PC-9 (cell line): ENCODE measurements at regions not wholly inside any gene's neighbourhood (a gene's known extent, or its start where the extent isn't known, plus 50 kb on each side); places are given as distances from the start of the nearest gene placed in this dataset.

Source experiments
- BruUV-seq: library from RNA; stranded (reverse); fragments of 400-500 nt; replicated peaks from 2 replicates; lab custom pipeline; 2021; lab: Mats Ljungman, UMichigan
- CTCF ChIA-PET: fragments of 300-600 bp; sonication (Branson Sonifier 250); formaldehyde crosslinking; loops from one replicate; lab custom pipeline; 2022; ENCODE audit warnings: antibody characterized with exemption; lab: Charles Lee
- POLR2A ChIA-PET: fragments of 300-600 bp; sonication (Branson Sonifier 250); formaldehyde crosslinking; loops from one replicate; lab custom pipeline; 2022; ENCODE audit warnings: antibody characterized with exemption; ENCODE audit not compliant: unreplicated experiment; lab: Charles Lee
- DNase-seq, 2 experiments: peaks; one replicate each; pipeline versions ENCODE4 v3.0.0 to v3.0.0-alpha.2; 2015 to 2022; ENCODE audit warnings: mixed read lengths in 1 of 2
- H2AFZ ChIP-seq: fragments of 200-600 bp; sonication (generic); 2 replicates; pipeline ENCODE4 v1.8.1; 2017; ENCODE audit warnings: antibody characterized with exemption
- H3F3A ChIP-seq: fragments of 200-600 bp; sonication (generic); 2 replicates; pipeline ENCODE4 v1.8.1; 2017; ENCODE audit warnings: antibody characterized with exemption, mild to moderate bottlenecking, low read depth; ENCODE audit not compliant: insufficient read depth
- H3K27ac ChIP-seq: fragments of 200-600 bp; sonication (generic); 2 replicates; pipeline ENCODE4 v1.6.1; 2016; ENCODE audit warnings: mixed run types
- H3K27me3 ChIP-seq: fragments of 200-600 bp; sonication (generic); 2 replicates; pipeline ENCODE4 v1.6.1; 2016; ENCODE audit warnings: low read depth, mixed run types; ENCODE audit not compliant: insufficient read depth
- H3K36me3 ChIP-seq: fragments of 200-600 bp; sonication (generic); 2 replicates; pipeline ENCODE4 v1.6.1; 2016; ENCODE audit warnings: low read depth, mixed run types
- H3K4me1 ChIP-seq: fragments of 200-600 bp; sonication (generic); replicated peaks from 2 replicates; pipeline ENCODE4 v1.6.1; 2016; ENCODE audit warnings: mixed run types; ENCODE audit not compliant: insufficient read depth
- H3K4me2 ChIP-seq: fragments of 200-600 bp; sonication (generic); 2 replicates; pipeline ENCODE4 v1.6.1; 2017; ENCODE audit warnings: mixed run types
- H3K4me3 ChIP-seq: fragments of 200-600 bp; sonication (generic); 2 replicates; pipeline ENCODE4 v1.6.1; 2016; ENCODE audit warnings: mixed run types
- H3K79me2 ChIP-seq: fragments of 200-600 bp; sonication (generic); 2 replicates; pipeline ENCODE4 v1.6.1; 2017; ENCODE audit warnings: low read depth, mixed run types
- H3K9me2 ChIP-seq: fragments of 200-600 bp; sonication (generic); 2 replicates; pipeline ENCODE4 v1.8.1; 2017; ENCODE audit warnings: mild to moderate bottlenecking; ENCODE audit not compliant: insufficient read depth
- H3K9me3 ChIP-seq: fragments of 200-600 bp; sonication (generic); 2 replicates; pipeline ENCODE4 v1.8.1; 2016; ENCODE audit warnings: low read depth; ENCODE audit not compliant: insufficient read depth
- H4K20me1 ChIP-seq: fragments of 200-600 bp; sonication (generic); 2 replicates; pipeline ENCODE4 v1.8.1; 2017; ENCODE audit not compliant: insufficient read depth
- CTCF ChIP-seq: fragments of 200-600 bp; sonication (generic); conservative IDR thresholded peaks from 2 replicates; pipeline ENCODE4 v1.6.1; 2017; ENCODE audit warnings: mixed run types, antibody characterized with exemption, mild to moderate bottlenecking, moderate library complexity
- EZH2 ChIP-seq: fragments of 200-600 bp; sonication (generic); IDR thresholded peaks from 2 replicates; pipeline ENCODE4 v1.8.0; 2017; ENCODE audit warnings: antibody characterized with exemption, low read depth
- intact Hi-C: fragments of 100-400 bp; cut with micrococcal nuclease; formaldehyde crosslinking; loops from one replicate; pipeline ENCODE4 v1.10.0; 2022; ENCODE audit not compliant: unreplicated experiment

GRCh38 chr1:226482975-226483700, 65.4 kb upstream of the STUM start:
- no peak overlapping the region for H3K4me2 ChIP-seq
- intact Hi-C loops = no loop called here
- peaks cover 62% of the 10 kb centered on the region for H3K27me3 ChIP-seq
- TF ChIP-seq CTCF (no peak), EZH2 (no peak)
- peaks cover 22% of the 10 kb centered on the region for H3K4me1 ChIP-seq
- H3F3A ChIP-seq = peaks cover 7% of the 10 kb centered on the region
- no peaks in the 10 kb centered on the region for H3K79me2 ChIP-seq
- no peak overlapping the region for H3K27ac ChIP-seq
- no TSS peak for BruUV-seq
- H4K20me1 ChIP-seq = no peaks in the 10 kb centered on the region
- H3K36me3 ChIP-seq = no peaks in the 10 kb centered on the region
- H3K9me2 ChIP-seq = no peaks in the 10 kb centered on the region
- H3K9me3 ChIP-seq = no peaks in the 10 kb centered on the region
- no peak overlapping the region for H3K4me3 ChIP-seq
- DNase-seq = no peak
- H2AFZ ChIP-seq = no peak overlapping the region
- POLR2A ChIA-PET = no interaction called here
- CTCF ChIA-PET = no interaction called here

- TF ChIP-seq EZH2 = no peak
- TF ChIP-seq CTCF = no peak
- BruUV-seq = no TSS peak
- POLR2A ChIA-PET = no interaction called here
- no peaks in the 10 kb centered on the region for H4K20me1 ChIP-seq
- CTCF ChIA-PET = no interaction called here
- no peaks in the 10 kb centered on the region for H3K36me3 ChIP-seq
- H3K79me2 ChIP-seq = no peaks in the 10 kb centered on the region
- no peaks in the 10 kb centered on the region for H3F3A ChIP-seq
- H3K27ac ChIP-seq = no peak overlapping the region
- H3K9me2 ChIP-seq = no peaks in the 10 kb centered on the region
- H3K9me3 ChIP-seq = no peaks in the 10 kb centered on the region
- no peak overlapping the region for H3K4me3 ChIP-seq
- H3K4me2 ChIP-seq = no peak overlapping the region
- H3K4me1 ChIP-seq = peaks cover 16% of the 10 kb centered on the region
- intact Hi-C loops = no loop called here
- H2AFZ ChIP-seq = no peak overlapping the region
- peaks cover 62% of the 10 kb centered on the region for H3K27me3 ChIP-seq
- DNase-seq = no peak
These were observed 63.4 kb upstream of the STUM start for GRCh38 chr1:226485192-226485591.

- H2AFZ ChIP-seq = no peak overlapping the region
- H3K9me2 ChIP-seq = no peaks in the 10 kb centered on the region
- no peaks in the 10 kb centered on the region for H4K20me1 ChIP-seq
- BruUV-seq = no TSS peak
- H3K36me3 ChIP-seq = no peaks in the 10 kb centered on the region
- ChIA-PET CTCF (no interaction called here), POLR2A (no interaction called here)
- H3K4me2 ChIP-seq = no peak overlapping the region
- no peak overlapping the region for H3K27ac ChIP-seq
- no peaks in the 10 kb centered on the region for H3K9me3 ChIP-seq
- peaks cover 55% of the 10 kb centered on the region for H3K27me3 ChIP-seq
- no peak for TF ChIP-seq CTCF
- TF ChIP-seq EZH2 = no peak
- H3F3A ChIP-seq = no peaks in the 10 kb centered on the region
- no peaks in the 10 kb centered on the region for H3K79me2 ChIP-seq
- no peak overlapping the region for H3K4me3 ChIP-seq
- intact Hi-C loops = no loop called here
- DNase-seq = no peak
- H3K4me1 ChIP-seq = peaks cover 16% of the 10 kb centered on the region
These were observed 62.4 kb upstream of the STUM start for GRCh38 chr1:226486161-226486560.
